M059J (cell line): ENCODE measurements at regions not wholly inside any gene's neighbourhood (a gene's known extent, or its start where the extent isn't known, plus 50 kb on each side); places are given as distances from the start of the nearest gene placed in this dataset.

Experiments used
- DNase-seq: peaks from one replicate; pipeline ENCODE4 v3.0.0-alpha.2; 2012; ENCODE audit warnings: low read depth

DNA sequence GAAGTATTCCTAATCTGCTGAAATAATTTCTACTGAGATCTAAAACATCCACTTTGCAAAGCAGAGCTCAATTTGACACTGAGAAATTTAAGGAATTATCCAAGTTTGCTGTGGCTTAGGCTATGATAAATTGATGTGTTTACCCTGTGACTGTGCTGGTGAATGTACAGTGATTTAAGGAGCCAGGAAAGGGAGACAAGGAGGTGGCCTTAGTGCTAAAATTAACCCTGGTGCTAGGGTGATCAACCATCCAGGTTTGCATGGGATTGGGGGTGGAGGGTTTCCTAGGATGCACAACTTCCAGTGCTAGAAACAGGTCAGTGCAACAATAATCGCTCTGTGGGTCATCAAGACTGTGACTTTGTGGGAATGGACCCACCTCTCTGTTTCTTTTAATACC, 307.5 kb upstream of the SPRED2 start:
- DNase-seq, result no peak

DNA sequence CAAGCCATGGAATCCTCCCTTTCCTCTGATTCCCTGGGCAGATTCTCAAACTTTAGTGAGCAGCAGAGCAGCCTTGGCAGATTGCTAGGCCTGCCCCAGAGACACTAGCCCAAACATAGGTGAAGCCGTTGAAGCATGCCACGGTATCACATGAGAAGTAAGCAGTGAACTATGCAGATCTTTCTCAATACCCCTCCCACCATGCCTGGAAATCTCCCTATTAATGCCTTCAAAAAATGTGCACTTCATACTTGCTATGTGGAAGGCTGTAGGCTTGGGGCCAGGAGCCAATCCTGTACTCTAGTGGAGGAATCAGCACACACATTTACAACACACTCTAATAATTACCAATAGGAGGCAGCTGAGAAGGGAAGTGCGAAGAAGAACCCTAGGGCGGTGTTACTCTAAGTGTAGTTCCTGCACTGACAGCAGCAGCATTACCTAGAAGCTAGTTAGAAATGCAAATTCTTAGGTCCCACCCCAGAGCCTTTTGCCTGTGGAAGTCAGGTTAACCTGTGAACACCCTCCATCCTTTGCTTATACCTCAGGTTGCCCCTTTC, 305.1 kb upstream of the SPRED2 start:
- DNase-seq, result no peak

DNA sequence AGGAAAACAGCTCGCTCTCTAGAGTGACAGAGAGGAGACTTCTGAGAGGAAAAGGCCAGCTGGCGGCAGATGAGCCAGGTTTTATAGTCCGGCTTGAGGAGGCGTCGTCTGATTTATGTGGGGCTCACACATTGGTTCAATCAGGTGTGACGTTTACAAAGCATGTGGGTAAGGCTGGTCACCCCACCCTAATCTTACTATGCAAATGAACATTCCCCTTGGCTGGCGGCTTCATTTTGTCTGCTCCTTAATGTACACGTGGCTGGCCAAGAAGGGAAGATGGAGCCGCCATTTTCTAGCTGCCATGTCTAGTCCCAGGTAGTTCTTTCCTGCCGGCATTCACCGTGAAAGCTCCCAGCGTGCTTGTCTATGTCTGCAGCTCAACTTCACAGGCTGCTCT, 299.1 kb upstream of the SPRED2 start:
- no peak for DNase-seq

DNA sequence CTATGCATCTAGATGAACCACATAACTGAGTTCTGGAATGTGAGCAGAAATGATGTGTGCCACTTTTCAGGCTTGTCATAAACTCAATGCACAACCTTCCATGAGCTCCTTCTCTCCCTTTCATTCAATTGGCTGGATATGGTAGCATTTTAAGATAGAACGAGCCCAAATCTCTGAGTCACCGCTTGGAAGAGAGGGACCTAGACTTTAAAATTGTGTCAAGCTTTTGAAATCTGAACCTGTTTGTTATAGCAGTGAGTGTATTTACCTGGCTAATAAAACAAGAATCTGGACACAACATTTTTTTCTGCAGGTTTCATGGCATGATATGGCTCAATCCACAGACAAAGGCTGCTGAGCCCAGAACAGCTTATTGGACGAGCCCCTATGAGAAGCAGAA, 297.8 kb upstream of the SPRED2 start:
- no peak for DNase-seq

DNA sequence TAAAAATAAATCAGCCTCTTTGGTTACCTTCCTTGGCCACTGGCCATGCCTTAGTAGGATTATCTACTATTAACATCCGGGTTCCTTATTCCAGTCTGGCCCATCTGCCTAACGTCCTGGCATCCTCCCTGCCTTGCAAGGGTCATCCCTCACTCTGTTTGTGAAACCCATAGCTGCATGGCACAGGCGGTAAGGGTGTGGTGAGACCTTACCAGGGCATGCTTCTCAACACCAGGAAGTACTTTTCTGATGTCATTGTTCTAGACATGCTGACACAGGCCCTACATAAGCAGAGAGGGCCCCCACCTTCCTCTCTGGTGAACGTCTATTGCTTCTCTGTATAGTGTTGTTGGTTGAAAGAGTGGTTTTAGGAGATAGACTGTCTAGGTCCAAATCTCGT, 296.8 kb upstream of the SPRED2 start:
- DNase-seq, result no peak

DNA sequence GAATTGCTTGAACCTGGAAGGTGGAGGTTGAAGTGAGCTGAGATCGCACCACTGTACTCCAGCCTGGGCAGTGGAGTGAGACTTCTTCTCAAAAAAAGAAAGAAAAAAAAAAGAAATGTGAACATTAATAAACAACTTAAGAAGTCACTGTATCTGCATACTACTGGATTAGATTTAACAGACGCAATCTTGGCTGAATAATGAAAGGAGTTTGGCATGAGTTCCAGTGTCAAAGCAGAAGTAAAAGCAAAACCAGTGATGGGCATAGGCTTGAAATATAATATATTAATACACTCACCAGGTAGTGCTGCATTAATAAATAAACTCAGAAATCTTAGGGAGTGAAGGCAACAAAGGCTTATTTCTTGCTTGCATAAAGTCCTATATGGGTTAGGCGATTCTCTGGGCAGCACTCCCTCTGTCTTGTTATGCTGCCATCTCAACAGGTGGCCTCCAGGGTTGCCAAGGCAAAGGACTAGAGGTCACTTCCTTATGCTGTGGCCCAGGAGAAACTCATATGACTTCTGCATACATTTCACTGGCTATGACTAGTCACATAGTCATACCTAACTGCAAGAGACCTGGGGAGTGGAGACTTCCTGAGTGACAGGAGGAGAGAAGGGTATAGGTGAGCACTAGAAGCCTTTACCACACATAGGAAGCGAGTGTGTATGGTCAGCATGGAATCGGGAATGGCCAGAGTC, 296.2 kb upstream of the SPRED2 start:
- DNase-seq, result peak; percentile 7

DNA sequence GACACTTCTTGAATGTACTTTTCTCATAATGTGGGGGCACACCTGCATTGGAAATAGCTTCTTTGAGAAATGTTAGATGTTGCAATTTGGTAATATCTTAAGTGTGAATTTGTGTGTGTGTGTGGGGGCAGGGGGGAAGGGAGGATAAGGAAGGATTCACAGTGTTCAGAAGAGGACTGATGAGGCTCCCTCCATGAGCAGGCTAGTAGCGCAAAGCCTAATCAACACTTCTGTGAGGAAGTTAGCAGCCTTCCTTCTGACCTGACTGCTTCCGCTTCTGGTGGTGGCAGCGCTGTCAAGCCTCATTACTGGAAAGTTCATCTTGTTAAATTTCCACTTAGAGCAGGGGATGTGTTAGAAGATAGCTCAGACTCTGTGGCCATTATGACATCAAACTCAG, 295.4 kb upstream of the SPRED2 start:
- DNase-seq, result no peak

DNA sequence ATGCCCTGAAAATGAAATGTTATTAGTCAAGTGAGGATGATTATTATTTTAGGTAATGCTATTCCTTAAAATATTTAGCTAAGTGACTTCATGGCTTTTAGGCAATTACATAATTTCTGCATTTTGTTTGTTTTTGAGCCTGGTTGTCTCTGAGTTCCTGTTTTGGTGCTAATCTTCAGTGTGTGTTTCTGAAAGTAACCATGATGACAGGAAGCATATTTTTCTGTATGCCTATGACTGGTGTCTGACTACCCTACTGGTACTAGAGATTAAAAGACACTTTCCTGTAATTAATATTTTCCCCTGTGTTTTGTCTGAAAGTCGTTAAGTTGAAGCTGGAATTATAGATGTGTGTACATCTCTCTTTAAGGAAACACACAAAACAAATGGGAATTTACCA, 295.0 kb upstream of the SPRED2 start:
- DNase-seq, result no peak

DNA sequence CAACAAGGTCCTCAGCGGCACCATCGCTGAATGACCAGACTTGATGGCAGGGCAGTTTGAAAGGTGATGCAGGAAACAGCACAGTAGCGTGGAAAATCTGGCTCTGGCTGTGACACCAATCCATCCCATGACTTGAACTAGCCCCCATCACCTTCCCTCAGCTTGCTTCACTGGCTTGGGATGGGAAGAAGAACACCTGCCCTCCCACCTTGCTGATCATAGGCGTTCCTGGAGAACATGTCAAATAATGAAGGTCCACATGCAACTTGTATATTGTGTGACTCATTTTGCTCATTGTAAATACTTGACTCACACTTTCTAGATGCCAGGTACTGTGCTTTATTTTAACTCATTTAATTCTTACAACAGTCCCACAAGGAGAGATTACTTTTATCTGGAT, 292.4 kb upstream of the SPRED2 start:
- no peak for DNase-seq

DNA sequence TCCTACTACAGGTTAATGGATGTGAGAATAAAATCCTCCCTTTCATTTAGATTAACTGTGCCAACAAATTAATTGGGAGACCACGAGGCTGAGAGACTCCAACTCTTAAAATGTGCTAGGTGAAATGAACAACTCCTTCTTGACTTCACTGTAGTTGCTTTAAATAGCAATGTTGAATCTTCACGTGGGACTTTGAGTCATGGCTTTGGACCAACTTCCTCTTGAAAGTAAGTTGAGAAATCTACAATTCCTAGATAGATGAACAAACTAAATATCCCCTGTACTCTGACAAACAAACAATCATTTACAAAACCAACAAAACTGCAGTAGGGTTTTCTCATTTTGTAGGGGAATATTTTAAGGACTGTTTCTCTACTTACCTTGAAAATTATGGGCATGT, 291.9 kb upstream of the SPRED2 start:
- DNase-seq, result no peak

DNA sequence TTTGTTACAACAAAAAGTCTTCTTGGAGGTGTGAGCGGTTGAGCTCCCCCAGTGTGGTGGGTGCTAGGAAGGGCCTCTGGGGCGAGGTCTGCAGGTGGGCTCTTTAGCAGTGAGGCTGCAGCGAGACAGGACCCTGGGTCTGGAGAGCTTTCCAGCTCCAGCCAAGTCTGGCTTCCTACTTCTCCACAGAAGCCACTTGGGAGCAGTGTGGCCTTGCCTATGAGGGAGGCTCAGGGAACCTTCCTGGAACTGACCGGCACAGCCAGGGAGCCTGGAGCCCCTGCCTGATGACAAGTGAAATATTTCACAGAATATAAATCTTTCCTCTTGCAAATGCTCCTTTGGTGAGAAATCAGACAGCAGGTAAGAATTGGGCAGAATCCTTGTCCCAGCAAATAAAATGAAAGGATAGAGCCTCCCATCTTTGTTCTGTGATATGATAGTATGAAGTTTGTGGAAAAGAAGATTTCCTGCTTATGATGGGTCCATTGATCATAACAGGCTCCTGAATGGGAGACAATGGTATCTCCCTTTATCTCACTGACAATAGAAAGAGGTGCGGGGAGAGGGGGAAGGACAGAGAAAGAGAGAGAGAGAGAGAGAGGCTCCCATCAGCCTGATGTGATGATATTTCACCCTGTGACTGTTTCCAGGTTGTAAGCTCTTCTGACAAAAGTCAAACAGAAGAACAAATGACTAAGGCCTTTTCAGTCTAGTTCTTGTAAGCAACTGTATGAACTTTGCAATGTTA, 289.8 kb upstream of the SPRED2 start:
- DNase-seq, result peak; percentile 12

DNA sequence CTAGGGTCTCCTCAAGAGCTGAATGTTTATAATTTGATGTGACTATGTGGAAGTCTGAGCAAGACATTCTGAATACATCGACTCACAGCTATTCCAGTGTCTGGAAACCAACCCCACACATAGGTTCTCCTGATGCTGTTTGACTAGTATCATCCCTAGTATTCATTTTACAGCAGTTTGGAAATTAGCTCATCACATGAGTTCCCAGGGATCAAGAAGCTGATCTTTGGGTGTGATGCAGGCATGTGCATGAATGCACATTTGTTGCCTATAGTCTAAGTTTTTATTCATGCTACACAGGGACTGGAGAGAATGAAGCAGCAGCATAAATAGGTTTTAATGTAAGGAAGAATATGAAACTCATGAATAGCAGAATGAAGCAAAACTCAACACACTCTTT, 284.3 kb upstream of the SPRED2 start:
- no peak for DNase-seq

DNA sequence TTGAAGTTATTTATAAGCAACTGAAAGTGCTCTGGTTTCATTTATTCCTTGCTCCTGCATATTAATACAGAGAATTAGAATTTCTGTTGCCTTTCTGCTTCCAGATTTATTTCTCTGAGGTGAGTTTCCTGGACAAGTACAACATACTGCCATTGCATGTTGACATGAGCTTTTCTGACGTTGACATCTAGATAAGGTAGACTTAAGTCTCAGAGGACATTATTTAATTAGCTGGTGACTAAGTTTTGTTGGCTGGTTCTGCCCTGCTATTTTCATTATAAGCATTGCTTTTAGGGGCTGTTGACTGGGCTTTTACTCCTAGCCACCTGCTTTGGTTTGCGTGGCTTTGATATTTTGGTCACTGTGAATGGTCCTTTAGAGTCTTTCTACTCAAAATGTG, 282.9 kb upstream of the SPRED2 start:
- DNase-seq, result no peak

DNA sequence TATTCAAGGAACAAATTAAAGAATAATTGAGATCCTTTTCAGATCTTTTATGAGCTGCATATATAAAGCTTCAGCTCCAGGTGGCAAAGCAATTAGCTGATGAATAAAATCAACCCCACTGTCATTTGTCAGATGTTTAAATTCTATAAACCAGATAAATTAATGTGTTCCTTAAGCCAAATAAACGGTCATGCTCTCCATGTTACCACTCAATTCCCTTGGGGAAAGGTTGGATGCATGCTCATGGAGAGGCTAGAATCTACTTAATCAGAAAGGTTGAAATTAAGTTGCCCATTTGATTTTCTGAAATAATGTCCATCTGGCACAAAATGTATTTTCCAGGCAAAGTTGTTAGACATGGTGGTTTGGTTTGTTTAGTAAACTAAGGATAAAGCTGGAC, 282.5 kb upstream of the SPRED2 start:
- DNase-seq, result no peak

DNA sequence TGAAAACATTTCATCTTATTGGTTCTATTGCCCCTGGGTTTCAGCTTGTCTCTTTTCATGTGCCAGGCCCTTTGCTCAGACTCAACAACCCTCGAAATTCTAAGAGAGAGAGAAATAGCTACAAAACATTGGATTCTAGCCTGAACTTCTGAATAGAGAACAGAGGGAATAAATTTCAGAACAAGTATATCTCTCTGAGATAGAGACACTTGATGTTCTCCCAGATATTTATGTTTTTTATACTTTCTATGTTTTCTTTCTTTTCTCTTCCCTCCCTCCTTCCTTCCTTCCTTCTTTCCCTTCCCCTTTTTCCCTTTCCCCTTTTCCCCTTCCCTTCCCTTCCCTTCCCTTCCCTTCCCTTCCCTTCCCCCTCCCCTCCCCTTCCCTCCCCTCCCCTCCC, 279.5 kb upstream of the SPRED2 start:
- no peak for DNase-seq

DNA sequence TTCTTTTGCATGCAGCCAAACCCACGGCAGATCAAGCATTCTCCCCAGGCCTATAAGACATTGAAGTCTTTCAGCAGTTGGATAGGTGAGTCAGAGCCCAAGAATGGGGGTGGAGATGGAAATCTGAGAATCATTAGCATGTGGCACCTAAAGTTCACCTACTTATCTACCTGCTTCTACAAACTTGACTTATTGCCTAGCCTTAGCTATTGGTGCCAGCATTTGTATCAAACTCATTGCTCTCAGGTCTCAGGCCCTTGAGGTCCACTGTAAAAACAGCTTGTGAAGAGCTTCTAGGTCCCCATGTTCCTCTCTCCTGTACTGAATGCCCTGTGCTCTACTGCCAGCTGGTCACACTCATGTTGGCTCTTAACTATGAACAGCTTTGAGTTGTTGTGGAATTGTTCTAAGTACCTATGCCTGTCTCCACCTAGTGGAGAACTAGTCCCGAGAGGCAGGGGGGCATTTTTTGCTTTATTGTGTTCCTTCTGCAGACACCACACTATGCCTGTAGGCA, 278.4 kb upstream of the SPRED2 start:
- peak; percentile 63 for DNase-seq

DNA sequence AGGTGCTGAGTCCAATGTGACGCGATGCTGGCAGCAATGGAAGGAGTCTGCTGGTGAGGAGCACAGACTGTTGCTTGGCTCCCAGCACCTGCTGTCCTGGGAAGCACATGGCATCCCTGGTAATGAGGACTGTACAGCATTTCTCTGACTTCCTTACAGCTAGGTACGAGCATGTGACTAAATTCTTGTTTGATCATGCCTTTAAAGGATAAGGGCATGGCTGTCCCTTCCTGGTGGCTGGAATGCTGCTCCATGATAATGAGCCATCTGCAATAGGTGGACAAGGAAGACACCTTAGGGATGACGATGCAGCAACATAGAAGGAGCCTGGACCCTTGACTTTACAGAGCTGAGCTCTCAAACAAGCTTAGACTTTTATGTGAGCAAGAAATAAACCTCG, 278.0 kb upstream of the SPRED2 start:
- no peak for DNase-seq

DNA sequence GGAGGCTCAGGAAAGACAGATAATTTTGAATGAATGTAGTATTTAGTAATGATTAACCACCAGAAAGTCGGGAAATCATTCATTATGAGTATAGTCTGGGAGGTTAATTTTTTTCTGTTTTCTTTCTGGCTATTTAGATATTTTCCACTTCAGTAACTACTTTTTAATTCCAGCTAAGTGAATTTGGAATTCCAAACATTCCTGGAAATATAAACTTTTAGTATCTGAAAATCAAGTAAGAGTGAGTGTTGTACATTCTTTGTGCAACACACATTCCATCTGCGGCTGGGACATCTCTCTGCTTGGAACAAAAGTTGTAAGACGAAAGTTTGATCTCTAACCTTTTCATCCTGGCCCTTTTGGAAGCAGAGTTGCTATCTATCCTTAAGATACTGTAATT, 275.7 kb upstream of the SPRED2 start:
- peak; percentile 71 for DNase-seq

DNA sequence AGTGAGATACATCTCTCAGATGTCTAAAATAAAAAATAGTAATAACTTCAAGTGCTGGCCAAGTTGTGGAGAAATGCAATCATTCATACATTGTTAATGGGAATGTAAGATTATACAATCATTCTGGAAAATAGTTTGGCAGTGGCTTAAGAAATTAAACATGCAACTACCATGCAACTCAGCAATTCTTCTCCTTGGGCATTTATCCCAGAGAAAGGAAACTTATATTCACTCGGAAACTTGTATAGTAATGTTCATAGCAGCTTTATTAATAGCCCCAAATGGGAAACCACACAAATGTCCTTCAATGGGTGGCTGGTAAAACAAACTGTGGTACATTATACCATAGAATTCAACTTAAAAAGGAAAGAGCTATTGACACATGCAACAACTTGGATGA, 274.0 kb upstream of the SPRED2 start:
- DNase-seq, result no peak

DNA sequence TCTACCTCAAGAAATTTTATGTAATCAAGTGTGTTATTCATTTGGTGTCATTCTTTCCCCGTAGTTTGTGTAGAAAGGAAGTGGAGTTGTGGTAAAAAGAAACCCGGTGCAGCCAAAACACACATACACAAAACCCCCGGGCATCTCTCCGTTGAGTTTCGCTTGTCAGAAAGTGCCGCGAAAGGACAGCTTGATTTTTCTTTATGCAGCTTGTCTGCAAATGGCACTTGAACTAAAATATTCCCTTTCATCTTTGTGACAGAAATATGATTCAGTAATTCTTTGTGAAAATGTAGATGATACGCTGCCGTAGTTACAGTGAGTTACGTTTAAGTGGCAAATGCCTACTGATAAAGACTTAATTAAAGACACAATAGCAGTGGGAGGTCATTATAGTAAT, 268.8 kb upstream of the SPRED2 start:
- DNase-seq, result no peak

DNA sequence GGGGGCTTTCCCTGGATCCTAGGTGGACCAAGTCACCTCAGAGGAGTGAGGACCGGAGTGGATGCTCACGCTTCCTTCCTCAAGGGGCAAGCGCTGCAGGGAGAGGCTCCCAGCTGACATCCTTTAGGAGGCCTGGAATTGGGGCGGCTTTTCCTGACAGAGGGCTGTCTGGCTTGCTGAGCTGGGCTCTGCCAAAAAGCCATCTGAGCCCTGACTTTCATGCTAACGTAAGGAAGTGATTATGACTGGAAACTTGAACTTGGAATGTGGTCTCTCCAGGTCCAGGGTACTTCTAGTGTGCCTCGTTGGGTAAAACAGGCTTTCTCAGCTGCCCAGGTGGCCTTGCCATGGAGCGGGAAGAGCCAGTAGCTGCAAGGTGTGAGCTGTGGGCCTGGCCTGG, 268.3 kb upstream of the SPRED2 start:
- no peak for DNase-seq

DNA sequence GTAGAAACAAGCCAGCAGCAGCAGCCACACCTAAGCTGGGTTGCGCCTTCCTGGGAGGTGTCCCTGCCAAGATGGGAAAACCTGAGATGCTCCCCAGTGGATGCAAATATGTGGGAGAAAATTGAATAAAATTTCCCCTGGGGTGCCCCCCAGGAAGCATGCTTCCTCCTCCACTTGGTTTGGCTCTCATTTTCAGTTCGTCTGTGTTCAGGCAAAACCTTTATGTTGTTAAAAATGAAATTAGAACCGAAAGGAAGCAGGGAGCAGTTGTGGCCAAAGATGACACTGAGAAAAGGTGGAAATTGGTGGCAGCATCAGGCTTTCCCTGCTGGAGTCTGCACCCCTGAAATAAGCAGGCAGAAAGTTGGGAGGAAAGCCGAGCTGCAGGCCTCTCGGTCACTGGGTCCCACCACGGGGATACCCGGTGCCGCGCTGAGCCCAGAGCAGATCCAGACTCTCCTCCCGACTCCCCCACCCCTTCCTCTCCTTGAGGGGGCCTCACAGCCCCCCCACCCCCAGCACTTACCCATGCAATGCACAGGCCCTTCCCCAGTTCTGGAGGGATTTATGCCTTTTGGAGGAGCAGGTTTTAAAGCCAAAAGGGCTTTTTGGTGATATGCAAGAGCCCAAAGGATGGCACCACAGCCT, 267.7 kb upstream of the SPRED2 start:
- DNase-seq, result no peak

DNA sequence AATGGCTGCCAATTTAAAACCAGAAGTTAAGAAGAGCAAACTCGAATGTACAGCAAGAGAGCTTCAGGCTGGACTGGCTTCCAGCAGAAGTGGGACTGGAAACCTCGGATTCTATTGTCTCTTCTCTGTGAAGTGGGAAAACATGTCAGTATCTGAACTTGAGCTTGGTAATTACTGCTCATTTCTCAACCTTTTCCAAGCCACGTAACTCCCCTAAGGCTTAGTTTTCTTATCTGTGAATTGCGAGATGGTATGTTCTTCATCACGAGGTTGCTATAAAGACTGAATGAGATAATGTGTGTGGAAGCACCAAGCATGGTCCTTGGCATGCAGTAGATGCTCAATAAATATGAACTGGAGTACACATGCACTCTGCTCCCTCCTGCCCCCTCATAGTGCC, 259.4 kb upstream of the SPRED2 start:
- DNase-seq, result no peak
